NT2/D1 (cell line): ENCODE measurements at regions not wholly inside any gene's neighbourhood (a gene's known extent, or its start where the extent isn't known, plus 50 kb on each side); places are given as distances from the start of the nearest gene placed in this dataset.

ENCODE experiments used
- YY1 ChIP-seq: IDR thresholded peaks from 2 replicates; pipeline ENCODE4 v1.6.1; 2011; ENCODE audit not compliant: insufficient read length, insufficient read depth
- ZNF274 ChIP-seq: IDR thresholded peaks from 2 replicates; pipeline ENCODE4 v1.6.1; 2011; ENCODE audit warnings: mild to moderate bottlenecking, low read depth, low read length

GRCh38 chr7:42603496-42603895 lies 308.4 kb downstream of the C7orf25 start:
- TF ChIP-seq ZNF274 (no peak), YY1 (no peak)
